Upper lobe of left lung (tissue), 6 donors: ENCODE measurements at regions not wholly inside any gene's neighbourhood (a gene's known extent, or its start where the extent isn't known, plus 50 kb on each side); places are given as distances from the start of the nearest gene placed in this dataset.
"Not testable (repeated sequence)": the region's sequence is repeated elsewhere in the genome, so short reads cannot be mapped to it uniquely, and the experiment has no call there.

ENCODE experiments used
- ATAC-seq, 2 donors: fragments of 200-7000 bp; cut with Tn5 transposase; one replicate each; pipeline ENCODE4 v1.9.1; 2022; ENCODE audit warnings: mild to moderate bottlenecking in 2 of 2, moderate library complexity in 2 of 2; ENCODE audit not compliant: low FRiP score in 2 of 2
- DNase-seq, 2 donors: peaks; one replicate each; pipeline ENCODE4 v3.0.0-alpha.2; 2019 to 2020
- H3K27ac ChIP-seq, 4 donors: fragments of 200-600 bp; sonication (generic); one replicate each; pipeline ENCODE4 v1.5.1; 2016 to 2019
- H3K27me3 ChIP-seq, 4 donors: fragments of 200-600 bp; sonication (generic); one replicate each; pipeline ENCODE4 v1.5.1; 2017 to 2019
- H3K36me3 ChIP-seq, 4 donors: fragments of 200-600 bp; sonication (generic); one replicate each; pipeline ENCODE4 v1.5.1; 2016 to 2019
- H3K4me1 ChIP-seq, 4 donors: fragments of 200-600 bp; sonication (generic); one replicate each; pipeline ENCODE4 v1.5.1; 2018 to 2019
- H3K4me3 ChIP-seq, 4 donors: fragments of 200-600 bp; sonication (generic); one replicate each; pipeline ENCODE4 v1.5.1; 2017 to 2019; ENCODE audit warnings: mild to moderate bottlenecking in 2 of 4, moderate library complexity in 1 of 4
- H3K9me3 ChIP-seq, 4 donors: fragments of 200-600 bp; sonication (generic); one replicate each; pipeline ENCODE4 v1.5.1; 2018 to 2019
- CTCF ChIP-seq, 6 experiments: fragments of 450-650 bp in 4 of 6; fragments of 200-600 bp in 2 of 6; sonication (generic) in 2 of 6; IDR thresholded peaks; one replicate each; pipeline ENCODE4 v1.5.1; 2016 to 2019; ENCODE audit warnings: antibody characterized with exemption in 6 of 6
- EP300 ChIP-seq, 4 donors: sonication (generic); formaldehyde crosslinking; IDR thresholded peaks; one replicate each; pipeline ENCODE4 v1.5.1; 2017; ENCODE audit warnings: antibody characterized with exemption in 4 of 4, control low read depth in 2 of 4
- POLR2A ChIP-seq, 4 donors: fragments of 450-650 bp; IDR thresholded peaks; one replicate each; pipeline ENCODE4 v1.5.1; 2016 to 2017; ENCODE audit warnings: antibody characterized with exemption in 4 of 4, mild to moderate bottlenecking in 2 of 4
- POLR2AphosphoS5 ChIP-seq, 2 donors: sonication (generic); formaldehyde crosslinking; IDR thresholded peaks; one replicate each; pipeline ENCODE4 v1.5.1; 2017; ENCODE audit warnings: antibody characterized with exemption in 2 of 2
- WGBS, 2 donors: methylation state at CpG; one replicate each; pipeline ENCODE4 v1.1.5; 2017 to 2018; 5-methylcytosine and 5-hydroxymethylcytosine counted together
- donor health status: DM: no; HTN: no; CAD: no; lungs with moderate emphysema.
- donor health status: DM: no; HTN: yes; CAD: no; lungs with severe emphysema.

GRCh38 chr18:65601775-65602174 lies 149.0 kb upstream of the CDH7 start:
- Histone ChIP-seq H3K4me3 (no peak overlapping the region), H3K4me1 (no peaks in the 10 kb centered on the region), H3K36me3 (no peaks in the 10 kb centered on the region), H3K9me3 (peaks cover 0 to 3% (median 0%) of the 10 kb centered on the region in 4 donors), H3K27ac (no peak overlapping the region), H3K27me3 (no peaks in the 10 kb centered on the region)
- TF ChIP-seq POLR2AphosphoS5 (IDR thresholded peaks at IDR 0.05) (no peak), EP300 (IDR thresholded peaks at IDR 0.05) (no peak)
- no peak for DNase-seq
- ATAC-seq, result no peak
- WGBS, 2 donors, result 65 to 71% methylated on average over 2 of the region's 2 CpGs

GRCh38 chr18:65592435-65592834 lies 158.4 kb upstream of the CDH7 start:
- H3K9me3 ChIP-seq, result no peaks in the 10 kb centered on the region
- ATAC-seq (no peak), DNase-seq (no peak)
- WGBS, 2 donors, result 44 to 48% methylated on average over 4 of the region's 4 CpGs
- TF ChIP-seq POLR2A (IDR thresholded peaks at IDR 0.05), result no peak
- H3K4me3 ChIP-seq, result no peak overlapping the region
- no peaks in the 10 kb centered on the region for H3K36me3 ChIP-seq
- H3K27ac ChIP-seq, result no peak overlapping the region
- H3K4me1 ChIP-seq, result no peaks in the 10 kb centered on the region
- no peaks in the 10 kb centered on the region for H3K27me3 ChIP-seq

GRCh38 chr18:65587491-65587890 lies 163.3 kb upstream of the CDH7 start:
- ATAC-seq, result no peak
- Histone ChIP-seq H3K4me1 (no peaks in the 10 kb centered on the region), H3K36me3 (no peaks in the 10 kb centered on the region), H3K27me3 (no peaks in the 10 kb centered on the region), H3K4me3 (no peak overlapping the region), H3K27ac (no peak overlapping the region), H3K9me3 (no peaks in the 10 kb centered on the region)
- DNase-seq, result no peak
- TF ChIP-seq CTCF (IDR thresholded peaks at IDR 0.05) (no peak), POLR2AphosphoS5 (IDR thresholded peaks at IDR 0.05) (no peak), EP300 (IDR thresholded peaks at IDR 0.05) (no peak), POLR2A (IDR thresholded peaks at IDR 0.05) (no peak)
- WGBS, 2 donors, result 87 to 92% methylated on average over 3 of the region's 3 CpGs

GRCh38 chr18:65582094-65582493 lies 168.7 kb upstream of the CDH7 start:
- H3K4me3 ChIP-seq, H3K9me3 ChIP-seq, ATAC-seq, H3K27me3 ChIP-seq, H3K27ac ChIP-seq, H3K4me1 ChIP-seq, H3K36me3 ChIP-seq, DNase-seq: not testable (repeated sequence)
- WGBS, 2 donors, result no CpG with 5 or more reads among the region's 2 CpGs

GRCh38 chr18:65568866-65569265 lies 181.9 kb upstream of the CDH7 start:
- DNase-seq (no peak), ATAC-seq (no peak)
- Histone ChIP-seq H3K27ac (no peak overlapping the region), H3K9me3 (no peaks in the 10 kb centered on the region), H3K4me1 (no peaks in the 10 kb centered on the region), H3K4me3 (no peak overlapping the region), H3K36me3 (no peaks in the 10 kb centered on the region), H3K27me3 (no peaks in the 10 kb centered on the region)
- WGBS, 2 donors, result 51 to 70% methylated on average over 2 of the region's 2 CpGs
- no peak for TF ChIP-seq CTCF (IDR thresholded peaks at IDR 0.05)
- no peak for TF ChIP-seq POLR2A (IDR thresholded peaks at IDR 0.05)
- no peak for TF ChIP-seq EP300 (IDR thresholded peaks at IDR 0.05)
- TF ChIP-seq POLR2AphosphoS5 (IDR thresholded peaks at IDR 0.05), result no peak

- no peak for DNase-seq
- no peak for ATAC-seq
Observed at GRCh38 chr18:65567372-65567771, 183.4 kb upstream of the CDH7 start.

More at GRCh38 chr18:65567372-65567771, 183.4 kb upstream of the CDH7 start:
- TF ChIP-seq EP300 (IDR thresholded peaks at IDR 0.05) (no peak), POLR2AphosphoS5 (IDR thresholded peaks at IDR 0.05) (no peak), POLR2A (IDR thresholded peaks at IDR 0.05) (no peak), CTCF (IDR thresholded peaks at IDR 0.05) (no peak)
- WGBS, 2 donors, result 7 to 12% methylated on average over 3 of the region's 3 CpGs
- no peaks in the 10 kb centered on the region for H3K36me3 ChIP-seq
- H3K9me3 ChIP-seq, result no peaks in the 10 kb centered on the region
- H3K27ac ChIP-seq, result no peak overlapping the region
- H3K27me3 ChIP-seq, result no peaks in the 10 kb centered on the region
- H3K4me3 ChIP-seq, result no peak overlapping the region
- H3K4me1 ChIP-seq, result no peaks in the 10 kb centered on the region
